Erythroblast (primary cell): ENCODE measurements at regions not wholly inside any gene's neighbourhood (a gene's known extent, or its start where the extent isn't known, plus 50 kb on each side); places are given as distances from the start of the nearest gene placed in this dataset.

Experiments used
- GATA1 ChIP-seq: IDR thresholded peaks from 2 replicates; pipeline ENCODE4 v1.6.1; 2011; ENCODE audit warnings: low read depth, mild to moderate bottlenecking, control low read depth, low read length, moderate library complexity
- POLR2A ChIP-seq: IDR thresholded peaks from 2 replicates; pipeline ENCODE4 v1.6.1; 2011; ENCODE audit warnings: mild to moderate bottlenecking, low read length

GRCh38 chr4:126727461-126727860 lies 905.3 kb upstream of the INTU start:
- TF ChIP-seq POLR2A (no peak), GATA1 (no peak)
